OCI-LY3 (cell line): ENCODE measurements at regions not wholly inside any gene's neighbourhood (a gene's known extent, or its start where the extent isn't known, plus 50 kb on each side); places are given as distances from the start of the nearest gene placed in this dataset.

Source experiments
- H2AFZ ChIP-seq: fragments of 200-600, 300-600 bp; shearing (Covaris generic); 2 replicates; pipeline ENCODE4 v1.6.0; 2014; ENCODE audit warnings: antibody characterized with exemption, low read depth, low read length
- H3K27ac ChIP-seq: fragments of 200-600, 300-600 bp; sonication (generic); 2 replicates; pipeline ENCODE4 v1.5.1; 2014; ENCODE audit warnings: mild to moderate bottlenecking, low read length, moderate library complexity, mixed read lengths
- H3K27me3 ChIP-seq: fragments of 200-600, 300-600 bp; sonication (generic); 2 replicates; pipeline ENCODE4 v1.6.1; 2014; ENCODE audit warnings: low read depth, low read length, mixed read lengths
- H3K36me3 ChIP-seq: fragments of 200-600, 300-600 bp; sonication (generic); replicated peaks from 2 replicates; pipeline ENCODE3; 2014; ENCODE audit warnings: low read depth, low read length, mixed read lengths
- H3K4me1 ChIP-seq: fragments of 300-600, 200-600 bp; sonication (generic); 2 replicates; pipeline ENCODE4 v1.6.1; 2014; ENCODE audit warnings: low read length, mixed read lengths
- H3K4me2 ChIP-seq: fragments of 200-600, 300-600 bp; sonication (generic); 2 replicates; pipeline ENCODE4 v1.6.1; 2014; ENCODE audit warnings: low read length, mixed read lengths
- H3K4me3 ChIP-seq: fragments of 300-600, 200-600 bp; sonication (generic); 2 replicates; pipeline ENCODE4 v1.5.1; 2014; ENCODE audit warnings: antibody characterized with exemption, mild to moderate bottlenecking, low read length, moderate library complexity
- H3K79me2 ChIP-seq: fragments of 300-600, 200-600 bp; shearing (Covaris generic); 2 replicates; pipeline ENCODE4 v1.6.1; 2014; ENCODE audit warnings: mild to moderate bottlenecking, low read length, mixed read lengths
- H3K9ac ChIP-seq: fragments of 300-600, 200-600 bp; shearing (Covaris generic); 2 replicates; pipeline ENCODE4 v1.6.0; 2014; ENCODE audit warnings: mild to moderate bottlenecking, low read length, moderate library complexity
- H3K9me3 ChIP-seq: fragments of 200-600, 300-600 bp; shearing (Covaris generic); 2 replicates; pipeline ENCODE4 v1.6.1; 2014; ENCODE audit warnings: low read length, mixed read lengths; ENCODE audit not compliant: insufficient read depth
- H4K20me1 ChIP-seq: fragments of 200-600, 300-600 bp; sonication (generic); 2 replicates; pipeline ENCODE4 v1.6.1; 2016; ENCODE audit warnings: low read length, mixed read lengths; ENCODE audit not compliant: insufficient read depth
- CTCF ChIP-seq: fragments of 200-600, 300-600 bp; sonication (generic); IDR thresholded peaks from 2 replicates; pipeline ENCODE4 v1.5.1; 2014; ENCODE audit warnings: antibody characterized with exemption, low read length, low read depth
- EZH2phosphoT487 ChIP-seq: fragments of 200-600 bp; shearing (Covaris generic); IDR thresholded peaks from 2 replicates; pipeline ENCODE4 v1.6.1; 2018; ENCODE audit warnings: antibody characterized with exemption, mixed run types, low read depth

GRCh38 chrX:10070714-10071436, 85.9 kb upstream of the CLCN4 start:
- no peaks in the 10 kb centered on the region for H3K9me3 ChIP-seq
- no peaks in the 10 kb centered on the region for H3K36me3 ChIP-seq
- no peaks in the 10 kb centered on the region for H3K4me1 ChIP-seq
- H3K79me2 ChIP-seq, result no peaks in the 10 kb centered on the region
- TF ChIP-seq EZH2phosphoT487, result no peak
- no peak for TF ChIP-seq CTCF
- no peak overlapping the region for H3K4me2 ChIP-seq
- peaks cover 9% of the 10 kb centered on the region; the same call in 1 of the 2 replicates for H3K27me3 ChIP-seq
- H3K4me3 ChIP-seq, result no peak overlapping the region
- no peaks in the 10 kb centered on the region for H4K20me1 ChIP-seq
- H3K9ac ChIP-seq, result no peak overlapping the region
- no peak overlapping the region for H2AFZ ChIP-seq
- H3K27ac ChIP-seq, result no peak overlapping the region

GRCh38 chrX:10071451-10072144, 85.2 kb upstream of the CLCN4 start:
- H4K20me1 ChIP-seq, result no peaks in the 10 kb centered on the region
- H2AFZ ChIP-seq, result no peak overlapping the region
- H3K36me3 ChIP-seq, result no peaks in the 10 kb centered on the region
- H3K27me3 ChIP-seq, result peaks cover 9% of the 10 kb centered on the region; the same call in 1 of the 2 replicates
- no peaks in the 10 kb centered on the region for H3K79me2 ChIP-seq
- no peak overlapping the region for H3K4me3 ChIP-seq
- H3K9me3 ChIP-seq, result no peaks in the 10 kb centered on the region
- H3K4me2 ChIP-seq, result no peak overlapping the region
- no peak for TF ChIP-seq CTCF
- no peak for TF ChIP-seq EZH2phosphoT487
- no peak overlapping the region for H3K9ac ChIP-seq
- H3K27ac ChIP-seq, result no peak overlapping the region
- no peaks in the 10 kb centered on the region for H3K4me1 ChIP-seq

GRCh38 chrX:10072786-10073568, 83.8 kb upstream of the CLCN4 start:
- Histone ChIP-seq H3K9ac (no peak overlapping the region), H3K27ac (no peak overlapping the region), H3K9me3 (no peaks in the 10 kb centered on the region), H3K27me3 (0 out of 2 replicates have a peak, but pooled peaks cover 4% of the 10 kb centered on the region), H2AFZ (no peak overlapping the region), H3K79me2 (no peaks in the 10 kb centered on the region), H3K36me3 (no peaks in the 10 kb centered on the region), H3K4me2 (no peak overlapping the region), H3K4me1 (no peaks in the 10 kb centered on the region), H4K20me1 (no peaks in the 10 kb centered on the region), H3K4me3 (no peak overlapping the region)
- no peak for TF ChIP-seq CTCF
- TF ChIP-seq EZH2phosphoT487, result no peak

GRCh38 chrX:10073671-10074070, 83.1 kb upstream of the CLCN4 start:
- H3K27me3 ChIP-seq, result no peaks in the 10 kb centered on the region
- no peak overlapping the region for H3K9ac ChIP-seq
- H3K4me1 ChIP-seq, result no peaks in the 10 kb centered on the region
- no peaks in the 10 kb centered on the region for H3K36me3 ChIP-seq
- TF ChIP-seq CTCF (no peak), EZH2phosphoT487 (no peak)
- H3K9me3 ChIP-seq, result no peaks in the 10 kb centered on the region
- H4K20me1 ChIP-seq, result no peaks in the 10 kb centered on the region
- H3K27ac ChIP-seq, result no peak overlapping the region
- no peak overlapping the region for H3K4me2 ChIP-seq
- H2AFZ ChIP-seq, result no peak overlapping the region
- H3K4me3 ChIP-seq, result no peak overlapping the region
- no peaks in the 10 kb centered on the region for H3K79me2 ChIP-seq
